ENCODE measurements at regions not wholly inside any gene's neighbourhood (a gene's known extent, or its start where the extent isn't known, plus 50 kb on each side); places are given as distances from the start of the nearest gene placed in this dataset.

- TF ChIP-seq CTCF (IDR thresholded peaks at IDR 0.05) (no peak), POLR2A (IDR thresholded peaks at IDR 0.05) (no peak), POLR2AphosphoS5 (IDR thresholded peaks at IDR 0.05) (no peak), EP300 (IDR thresholded peaks at IDR 0.05) (no peak)
Measured at GRCh38 chr18:43442131-43442530, 164.8 kb upstream of the SYT4 start.

Data from suprapubic skin (tissue), 4 donors.